Right lobe of liver (tissue), 6 donors: ENCODE measurements at regions not wholly inside any gene's neighbourhood (a gene's known extent, or its start where the extent isn't known, plus 50 kb on each side); places are given as distances from the start of the nearest gene placed in this dataset.

ENCODE experiments used
- ATAC-seq, 4 donors: fragments of 200-7000 bp; cut with Tn5 transposase; one replicate each; pipeline ENCODE4 v1.9.1; 2020; ENCODE audit warnings: mild to moderate bottlenecking in 4 of 4, moderate library complexity in 4 of 4
- DNase-seq, 3 donors: peaks; one replicate each; pipeline ENCODE4 v3.0.0-alpha.2; 2020
- H3K27ac ChIP-seq, 3 donors: fragments of 200-600 bp; one replicate each; pipeline ENCODE4 v1.8.0; 2022
- H3K27me3 ChIP-seq, 2 donors: fragments of 200-600 bp; one replicate each; pipeline ENCODE4 v1.8.0; 2022
- H3K36me3 ChIP-seq, 4 donors: fragments of 200-600 bp; sonication (generic) in 1 of 4; one replicate each; pipeline versions ENCODE4 v1.5.1 to v1.8.0; 2017 to 2022; ENCODE audit warnings: control low read depth in 1 of 4
- H3K4me1 ChIP-seq, 4 donors: fragments of 200-600 bp; sonication (generic) in 1 of 4; one replicate each; pipeline versions ENCODE4 v1.5.1 to v1.8.0; 2017 to 2022; ENCODE audit warnings: control low read depth in 1 of 4
- H3K4me3 ChIP-seq, 3 donors: fragments of 200-600 bp; one replicate each; pipeline ENCODE4 v1.8.0; 2022
- H3K9me3 ChIP-seq, 4 donors: fragments of 200-600 bp; sonication (generic) in 1 of 4; one replicate each; pipeline versions ENCODE4 v1.5.1 to v1.8.0; 2017 to 2022; ENCODE audit warnings: control low read depth in 1 of 4
- POLR2A ChIP-seq: fragments of 450-650 bp; IDR thresholded peaks from one replicate; pipeline ENCODE4 v1.6.1; 2017; ENCODE audit warnings: antibody characterized with exemption, mild to moderate bottlenecking
- WGBS: methylation state at CpG from one replicate; pipeline ENCODE4 v1.1.6; 2018; ENCODE audit warnings: low coverage, low lambda C conversion rate; ENCODE audit not compliant: insufficient coverage; ENCODE audit errors: missing lambda C conversion rate; 5-methylcytosine and 5-hydroxymethylcytosine counted together
- intact Hi-C, 2 donors: fragments of 100-400 bp; cut with DNase I; formaldehyde crosslinking; loops; one replicate each; pipeline versions ENCODE4 v1.11.2 to v1.14.1; 2022
- TF ChIP-seq, protein P1 (sequence below), 4 donors: fragments of 200-600 bp in 3 of 4; fragments of 450-650 bp in 1 of 4; IDR thresholded peaks; one replicate each; pipeline versions ENCODE4 v1.5.1 to v1.8.0; 2016 to 2022; ENCODE audit warnings: antibody characterized with exemption in 4 of 4, mild to moderate bottlenecking in 2 of 4
- donor health status: DM: no; HTN: yes; CAD: no.
- donor health status: DM: no; HTN: no; CAD: no.
- donor health status: DM: no; HTN: no; CAD: no.
- donor health status: DM: no; HTN: yes; CAD: no.
- donor health status: DM: no; HTN: yes; CAD: no.

DNA sequence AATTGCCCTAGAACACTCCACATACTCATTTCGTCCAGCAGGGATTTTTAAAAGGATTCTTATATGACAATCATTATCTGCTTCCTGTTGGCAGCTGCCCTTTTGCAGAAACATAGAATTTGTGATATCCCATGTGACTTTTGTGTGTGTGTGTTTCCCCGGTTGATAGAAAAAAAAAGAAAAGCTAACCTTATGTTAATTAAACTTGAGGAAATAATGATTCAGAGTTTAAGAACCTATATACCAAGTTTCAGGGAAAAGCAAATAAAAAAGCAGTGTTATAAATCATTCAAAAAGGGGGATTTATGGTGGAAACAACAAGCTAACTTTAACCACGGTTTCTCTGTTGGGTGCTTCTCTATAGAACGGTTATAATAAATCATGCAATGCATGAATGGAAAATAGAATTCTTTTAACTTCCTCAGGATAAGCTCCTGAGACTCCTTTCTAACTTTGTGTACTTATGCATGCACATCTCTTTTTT is 826.9 kb upstream of the EYS start:
- DNase-seq (no peak), ATAC-seq (no peak)
- intact Hi-C loops = no loop called here
- no peaks in the 10 kb centered on the region for H3K4me1 ChIP-seq
- no peak overlapping the region for H3K27ac ChIP-seq
- TF ChIP-seq, protein P1, sequence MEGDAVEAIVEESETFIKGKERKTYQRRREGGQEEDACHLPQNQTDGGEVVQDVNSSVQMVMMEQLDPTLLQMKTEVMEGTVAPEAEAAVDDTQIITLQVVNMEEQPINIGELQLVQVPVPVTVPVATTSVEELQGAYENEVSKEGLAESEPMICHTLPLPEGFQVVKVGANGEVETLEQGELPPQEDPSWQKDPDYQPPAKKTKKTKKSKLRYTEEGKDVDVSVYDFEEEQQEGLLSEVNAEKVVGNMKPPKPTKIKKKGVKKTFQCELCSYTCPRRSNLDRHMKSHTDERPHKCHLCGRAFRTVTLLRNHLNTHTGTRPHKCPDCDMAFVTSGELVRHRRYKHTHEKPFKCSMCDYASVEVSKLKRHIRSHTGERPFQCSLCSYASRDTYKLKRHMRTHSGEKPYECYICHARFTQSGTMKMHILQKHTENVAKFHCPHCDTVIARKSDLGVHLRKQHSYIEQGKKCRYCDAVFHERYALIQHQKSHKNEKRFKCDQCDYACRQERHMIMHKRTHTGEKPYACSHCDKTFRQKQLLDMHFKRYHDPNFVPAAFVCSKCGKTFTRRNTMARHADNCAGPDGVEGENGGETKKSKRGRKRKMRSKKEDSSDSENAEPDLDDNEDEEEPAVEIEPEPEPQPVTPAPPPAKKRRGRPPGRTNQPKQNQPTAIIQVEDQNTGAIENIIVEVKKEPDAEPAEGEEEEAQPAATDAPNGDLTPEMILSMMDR (IDR thresholded peaks at IDR 0.05) = no peak
- TF ChIP-seq POLR2A = no peak
- H3K36me3 ChIP-seq = no peaks in the 10 kb centered on the region
- H3K9me3 ChIP-seq = no peaks in the 10 kb centered on the region
- WGBS = 6% methylated on average over 4 of the region's 4 CpGs
- H3K4me3 ChIP-seq = no peak overlapping the region
- no peaks in the 10 kb centered on the region for H3K27me3 ChIP-seq

DNA sequence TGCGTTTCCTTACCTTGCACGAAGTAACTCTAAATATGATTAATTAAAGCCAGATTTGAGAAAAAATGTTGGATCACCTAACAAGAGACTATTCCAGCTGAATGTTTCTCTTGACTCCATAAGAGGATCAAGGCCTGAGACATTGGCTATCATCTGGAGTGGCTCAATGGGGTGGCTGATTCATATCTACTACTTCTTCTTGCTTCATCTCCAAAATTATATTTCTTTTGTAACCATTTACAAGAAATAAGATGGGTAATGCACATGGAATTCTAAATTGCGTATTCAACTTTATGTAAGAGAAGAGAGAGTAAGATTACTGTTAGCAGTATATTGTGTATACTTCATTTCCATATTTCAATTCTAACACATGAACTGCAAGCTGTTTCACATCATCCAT is 819.0 kb upstream of the EYS start:
- no peak overlapping the region for H3K4me3 ChIP-seq
- TF ChIP-seq, protein P1 (IDR thresholded peaks at IDR 0.05) = no peak
- no peak for TF ChIP-seq POLR2A
- DNase-seq = no peak
- H3K4me1 ChIP-seq = no peaks in the 10 kb centered on the region
- H3K36me3 ChIP-seq = no peaks in the 10 kb centered on the region
- ATAC-seq = no peak
- H3K9me3 ChIP-seq = no peaks in the 10 kb centered on the region
- no peaks in the 10 kb centered on the region for H3K27me3 ChIP-seq
- intact Hi-C loops = no loop called here
- WGBS = 51% methylated on average over 3 of the region's 3 CpGs
- H3K27ac ChIP-seq = no peak overlapping the region

DNA sequence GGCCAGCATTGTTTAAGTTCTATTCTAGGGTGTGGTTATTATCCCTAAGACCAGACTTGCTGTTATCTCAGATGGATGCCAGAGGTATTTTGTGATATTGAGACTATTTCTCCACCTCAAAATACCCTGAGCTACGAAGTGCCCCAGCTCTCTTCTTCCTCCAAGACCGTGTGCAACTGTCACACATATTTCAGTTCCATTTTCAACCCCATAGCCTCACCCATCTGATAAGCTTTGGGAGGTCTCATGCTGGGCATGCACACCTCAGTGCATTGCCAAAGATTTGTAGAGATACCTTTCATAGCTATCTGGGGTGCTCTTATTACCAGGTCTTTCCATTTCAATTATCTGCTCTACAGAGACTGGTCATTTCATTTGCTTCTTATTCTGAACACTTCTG is 815.8 kb upstream of the EYS start:
- WGBS = 73% methylated on average over 2 of the region's 2 CpGs
- no peaks in the 10 kb centered on the region for H3K36me3 ChIP-seq
- no peaks in the 10 kb centered on the region for H3K27me3 ChIP-seq
- no peaks in the 10 kb centered on the region for H3K9me3 ChIP-seq
- H3K4me3 ChIP-seq = no peak overlapping the region
- no peaks in the 10 kb centered on the region for H3K4me1 ChIP-seq
- intact Hi-C loops = no loop called here
- TF ChIP-seq POLR2A = no peak
- TF ChIP-seq, protein P1 (IDR thresholded peaks at IDR 0.05) = no peak
- ATAC-seq (no peak), DNase-seq (no peak)
- no peak overlapping the region for H3K27ac ChIP-seq

DNA sequence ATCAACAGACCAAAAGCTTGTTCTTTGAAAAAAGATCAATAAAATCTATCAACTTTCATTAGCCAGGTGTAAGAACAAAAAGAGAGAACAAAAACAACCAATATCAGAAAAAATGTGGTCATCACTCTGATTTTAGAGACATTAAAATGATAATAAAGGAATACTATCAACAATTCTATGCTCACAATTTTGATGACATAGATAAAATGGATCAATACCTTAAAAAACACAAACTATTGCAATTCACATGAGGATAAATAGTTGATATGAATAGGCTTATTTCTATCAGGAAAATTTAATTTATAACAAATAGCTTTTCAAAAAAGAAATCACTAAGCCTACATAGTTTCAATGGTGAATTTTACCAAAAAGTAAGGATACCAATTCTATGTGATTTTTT is 809.4 kb upstream of the EYS start:
- TF ChIP-seq, protein P1 (IDR thresholded peaks at IDR 0.05) = no peak
- TF ChIP-seq POLR2A = no peak
- Histone ChIP-seq H3K36me3 (no peaks in the 10 kb centered on the region), H3K27me3 (no peaks in the 10 kb centered on the region), H3K4me1 (no peaks in the 10 kb centered on the region), H3K4me3 (no peak overlapping the region), H3K27ac (no peak overlapping the region), H3K9me3 (no peaks in the 10 kb centered on the region)
- no peak for DNase-seq
- intact Hi-C loops = no loop called here
- ATAC-seq = no peak

DNA sequence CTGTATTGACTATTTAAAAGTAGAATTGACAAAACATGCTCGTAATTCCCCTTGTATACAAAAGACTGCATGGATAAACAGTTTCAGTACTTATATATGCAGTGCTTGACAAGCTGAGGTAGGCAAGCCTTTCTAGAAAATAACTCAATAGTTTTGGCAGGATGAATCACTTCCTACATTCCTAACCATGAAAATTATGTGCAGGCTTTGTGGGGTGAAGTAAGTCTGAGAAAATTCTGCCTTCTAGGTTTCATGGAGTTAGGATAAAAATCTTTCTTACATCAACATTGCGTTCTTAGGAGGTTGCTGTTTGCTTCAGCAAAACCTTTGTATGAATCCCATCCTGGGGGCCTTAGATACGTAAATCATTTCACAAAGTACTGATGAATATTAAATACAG is 801.4 kb upstream of the EYS start:
- no peaks in the 10 kb centered on the region for H3K4me1 ChIP-seq
- no peak overlapping the region for H3K4me3 ChIP-seq
- no peaks in the 10 kb centered on the region for H3K9me3 ChIP-seq
- intact Hi-C loops = no loop called here
- no peak overlapping the region for H3K27ac ChIP-seq
- H3K36me3 ChIP-seq = no peaks in the 10 kb centered on the region
- TF ChIP-seq, protein P1 (IDR thresholded peaks at IDR 0.05) = no peak
- no peak for TF ChIP-seq POLR2A
- WGBS = 31% methylated on average over 3 of the region's 3 CpGs
- DNase-seq (no peak), ATAC-seq (no peak)
- H3K27me3 ChIP-seq = no peaks in the 10 kb centered on the region
